H9 (cell line): ENCODE measurements at regions not wholly inside any gene's neighbourhood (a gene's known extent, or its start where the extent isn't known, plus 50 kb on each side); places are given as distances from the start of the nearest gene placed in this dataset.

Source experiments
- DNase-seq: peaks from one replicate; pipeline ENCODE4 v3.0.0-alpha.2; 2017
- H2AFZ ChIP-seq: one replicate; pipeline ENCODE4 v1.6.1; 2013; ENCODE audit warnings: mild to moderate bottlenecking, low read length, control low read depth, moderate library complexity
- H2AK5ac ChIP-seq: 2 replicates; pipeline ENCODE4 v1.6.1; 2013; ENCODE audit warnings: low read length, control low read depth, mixed read lengths; ENCODE audit not compliant: insufficient read length
- H2BK120ac ChIP-seq: one replicate; pipeline ENCODE4 v1.6.1; 2013; ENCODE audit warnings: low read depth, mild to moderate bottlenecking, low read length, control low read depth, inconsistent platforms; ENCODE audit not compliant: poor library complexity, severe bottlenecking
- H2BK12ac ChIP-seq: 2 replicates; pipeline ENCODE4 v1.6.1; 2013; ENCODE audit warnings: low read length, control low read depth, mixed read lengths, low read depth; ENCODE audit not compliant: insufficient read length
- H2BK15ac ChIP-seq: 2 replicates; pipeline ENCODE4 v1.6.1; 2013; ENCODE audit warnings: low read depth, low read length, control low read depth
- H2BK20ac ChIP-seq: one replicate; pipeline ENCODE4 v1.6.1; 2013; ENCODE audit warnings: low read depth, mild to moderate bottlenecking, low read length, control low read depth, inconsistent platforms; ENCODE audit not compliant: poor library complexity, severe bottlenecking
- H2BK5ac ChIP-seq: 2 replicates; pipeline ENCODE4 v1.6.1; 2013; ENCODE audit warnings: low read length, control low read depth, mixed read lengths; ENCODE audit not compliant: insufficient read length
- H3K14ac ChIP-seq: 2 replicates; pipeline ENCODE4 v1.6.1; 2013; ENCODE audit warnings: low read length, control low read depth; ENCODE audit not compliant: insufficient read depth
- H3K18ac ChIP-seq: 2 replicates; pipeline ENCODE4 v1.6.1; 2013; ENCODE audit warnings: low read depth, mild to moderate bottlenecking, mixed read lengths, low read length, control low read depth; ENCODE audit not compliant: insufficient read length
- H3K23ac ChIP-seq: 2 replicates; pipeline ENCODE4 v1.6.1; 2013; ENCODE audit warnings: low read length, control low read depth, mixed read lengths, low read depth; ENCODE audit not compliant: insufficient read length
- H3K23me2 ChIP-seq: 2 replicates; pipeline ENCODE4 v1.6.1; 2013; ENCODE audit warnings: low read depth, mild to moderate bottlenecking, mixed read lengths, low read length, control low read depth; ENCODE audit not compliant: insufficient read length, poor library complexity, severe bottlenecking
- H3K27ac ChIP-seq: 2 replicates; pipeline ENCODE4 v1.5.1; 2013; ENCODE audit warnings: low read length, control low read depth, mixed read lengths, low read depth; ENCODE audit not compliant: insufficient read length
- H3K27me3 ChIP-seq: 2 replicates; pipeline ENCODE4 v1.6.1; 2013; ENCODE audit warnings: low read length, control low read depth, inconsistent platforms; ENCODE audit not compliant: insufficient read depth
- H3K4ac ChIP-seq: 2 replicates; pipeline ENCODE4 v1.6.1; 2013; ENCODE audit warnings: low read depth, mild to moderate bottlenecking, control low read depth, inconsistent platforms, low read length, moderate library complexity
- H3K4me1 ChIP-seq: 2 replicates; pipeline ENCODE4 v1.6.1; 2013; ENCODE audit warnings: low read length, control low read depth, inconsistent platforms; ENCODE audit not compliant: insufficient read depth
- H3K4me2 ChIP-seq: 2 replicates; pipeline ENCODE4 v1.6.1; 2013; ENCODE audit warnings: low read length, control low read depth, mixed read lengths; ENCODE audit not compliant: insufficient read length, insufficient read depth
- H3K56ac ChIP-seq: 2 replicates; pipeline ENCODE4 v1.6.1; 2013; ENCODE audit warnings: low read depth, mild to moderate bottlenecking, mixed read lengths, low read length, control low read depth; ENCODE audit not compliant: insufficient read length
- H3K79me1 ChIP-seq: 2 replicates; pipeline ENCODE4 v1.6.1; 2013; ENCODE audit warnings: low read depth, mild to moderate bottlenecking, moderate library complexity, low read length, control low read depth, inconsistent platforms; ENCODE audit not compliant: insufficient read depth, poor library complexity, severe bottlenecking
- H3K79me2 ChIP-seq: 2 replicates; pipeline ENCODE4 v1.6.1; 2013; ENCODE audit warnings: low read length, control low read depth, inconsistent platforms; ENCODE audit not compliant: insufficient read depth
- H3K9ac ChIP-seq: 2 replicates; pipeline ENCODE4 v1.6.1; 2013; ENCODE audit warnings: low read length, control low read depth, mixed read lengths; ENCODE audit not compliant: insufficient read length; ENCODE audit errors: extremely low read depth
- H3K9me3 ChIP-seq: one replicate; pipeline ENCODE4 v1.6.1; 2013; ENCODE audit warnings: low read depth, low read length, inconsistent platforms; ENCODE audit not compliant: control insufficient read depth
- H3T11ph ChIP-seq: one replicate; pipeline ENCODE4 v1.6.1; 2013; ENCODE audit warnings: mild to moderate bottlenecking, low read length, control low read depth, inconsistent platforms
- H4K20me1 ChIP-seq: one replicate; pipeline ENCODE4 v1.6.1; 2013; ENCODE audit not compliant: control insufficient read depth, insufficient read length, insufficient read depth
- H4K5ac ChIP-seq: 2 replicates; pipeline ENCODE4 v1.6.1; 2013; ENCODE audit warnings: low read depth, mild to moderate bottlenecking, mixed read lengths, low read length, control low read depth; ENCODE audit not compliant: insufficient read length
- H4K8ac ChIP-seq: replicated peaks from 2 replicates; pipeline ENCODE4 v1.6.1; 2013; ENCODE audit warnings: low read length, control low read depth, mixed read lengths, low read depth; ENCODE audit not compliant: insufficient read length
- H4K91ac ChIP-seq: 2 replicates; pipeline ENCODE4 v1.6.1; 2013; ENCODE audit warnings: low read depth, mild to moderate bottlenecking, moderate library complexity, mixed read lengths, low read length, control low read depth; ENCODE audit not compliant: insufficient read length
- H3K27ac Mint-ChIP-seq, 3 experiments: 2 replicates in 2 of 3; 3 replicates in 1 of 3; pipeline ENCODE4 v1.8.0; 2020 to 2021; ENCODE audit warnings: mixed read lengths in 3 of 3, mild to moderate bottlenecking in 1 of 3, moderate library complexity in 1 of 3
- H3K27me3 Mint-ChIP-seq: 2 replicates; pipeline ENCODE4 v1.8.0; 2021; ENCODE audit warnings: low read depth, mild to moderate bottlenecking, moderate library complexity, mixed read lengths
- H3K36me3 Mint-ChIP-seq, 3 experiments: 2 replicates in 2 of 3; 3 replicates in 1 of 3; pipeline ENCODE4 v1.8.0; 2020 to 2021; ENCODE audit warnings: low read depth in 3 of 3, mixed read lengths in 3 of 3; ENCODE audit not compliant: insufficient read depth in 1 of 3
- H3K4me1 Mint-ChIP-seq, 2 experiments: 2 replicates each; pipeline ENCODE4 v1.8.0; 2020; ENCODE audit warnings: mixed read lengths in 2 of 2
- H3K4me3 Mint-ChIP-seq, 2 experiments: 2 replicates in 1 of 2; 3 replicates in 1 of 2; pipeline ENCODE4 v1.8.0; 2020 to 2021; ENCODE audit warnings: mild to moderate bottlenecking in 2 of 2, mixed read lengths in 2 of 2, moderate library complexity in 1 of 2
- H3K9me3 Mint-ChIP-seq, 2 experiments: 2 replicates in 1 of 2; 3 replicates in 1 of 2; pipeline ENCODE4 v1.8.0; 2020; ENCODE audit warnings: mild to moderate bottlenecking in 2 of 2, mixed read lengths in 2 of 2, moderate library complexity in 1 of 2
- WGBS: extraction: QIAGEN DNeasy Blood & Tissue Kit; methylation state at CpG from one replicate; pipeline ENCODE4 v1.1.7; 2013; ENCODE audit warnings: missing lambda C conversion rate, low lambda C conversion rate, mixed read lengths; ENCODE audit not compliant: insufficient read length; ENCODE audit errors: extremely low coverage; 5-methylcytosine and 5-hydroxymethylcytosine counted together
- TF ChIP-seq, protein P1 (sequence below): fragments of 200-600 bp; sonication (generic); conservative IDR thresholded peaks from 3 replicates; pipeline ENCODE4 v1.8.0; 2021; ENCODE audit warnings: antibody characterized with exemption, mild to moderate bottlenecking

DNA sequence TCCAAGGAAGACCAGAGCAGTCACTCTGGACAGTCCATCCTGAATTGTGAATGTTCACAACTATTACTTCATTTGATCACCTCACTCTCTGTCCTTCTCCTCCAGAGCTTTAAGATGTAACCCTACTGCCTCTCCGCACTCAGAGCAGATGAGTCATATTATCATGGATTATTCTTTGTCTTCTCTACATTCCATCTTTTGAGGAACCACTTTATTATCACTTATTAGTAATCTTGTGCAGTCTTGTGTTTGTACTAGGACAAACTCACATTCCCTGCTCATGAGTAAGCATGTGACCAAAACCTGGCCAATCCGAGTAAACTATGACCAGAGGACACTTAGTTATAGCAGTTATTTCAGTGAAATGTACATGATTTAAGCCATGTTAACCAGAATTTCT, 401.5 kb upstream of the ADGRB3 start:
- no peak for DNase-seq
- no peaks in the 10 kb centered on the region for H3K9me3 Mint-ChIP-seq
- WGBS, result no CpG with 5 or more reads among the region's 2 CpGs

More for the DNA sequence above, 401.5 kb upstream of the ADGRB3 start:
- H2AFZ ChIP-seq, result no peak overlapping the region
- H4K20me1 ChIP-seq, result no peaks in the 10 kb centered on the region
- H3K4ac ChIP-seq, result no peak overlapping the region
- H3K4me1 ChIP-seq, result peaks cover 2% of the 10 kb centered on the region
- no peak overlapping the region for H3K14ac ChIP-seq
- no peak overlapping the region for H3K4me2 ChIP-seq
- no peaks in the 10 kb centered on the region for H3K27me3 Mint-ChIP-seq
- no peak overlapping the region for H3K27ac ChIP-seq
- H2BK120ac ChIP-seq, result no peak overlapping the region
- H3K23me2 ChIP-seq, result no peaks in the 10 kb centered on the region
- H3K27ac Mint-ChIP-seq, result no peak overlapping the region
- TF ChIP-seq, protein P1, sequence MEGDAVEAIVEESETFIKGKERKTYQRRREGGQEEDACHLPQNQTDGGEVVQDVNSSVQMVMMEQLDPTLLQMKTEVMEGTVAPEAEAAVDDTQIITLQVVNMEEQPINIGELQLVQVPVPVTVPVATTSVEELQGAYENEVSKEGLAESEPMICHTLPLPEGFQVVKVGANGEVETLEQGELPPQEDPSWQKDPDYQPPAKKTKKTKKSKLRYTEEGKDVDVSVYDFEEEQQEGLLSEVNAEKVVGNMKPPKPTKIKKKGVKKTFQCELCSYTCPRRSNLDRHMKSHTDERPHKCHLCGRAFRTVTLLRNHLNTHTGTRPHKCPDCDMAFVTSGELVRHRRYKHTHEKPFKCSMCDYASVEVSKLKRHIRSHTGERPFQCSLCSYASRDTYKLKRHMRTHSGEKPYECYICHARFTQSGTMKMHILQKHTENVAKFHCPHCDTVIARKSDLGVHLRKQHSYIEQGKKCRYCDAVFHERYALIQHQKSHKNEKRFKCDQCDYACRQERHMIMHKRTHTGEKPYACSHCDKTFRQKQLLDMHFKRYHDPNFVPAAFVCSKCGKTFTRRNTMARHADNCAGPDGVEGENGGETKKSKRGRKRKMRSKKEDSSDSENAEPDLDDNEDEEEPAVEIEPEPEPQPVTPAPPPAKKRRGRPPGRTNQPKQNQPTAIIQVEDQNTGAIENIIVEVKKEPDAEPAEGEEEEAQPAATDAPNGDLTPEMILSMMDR, result no peak
- no peaks in the 10 kb centered on the region for H3K79me1 ChIP-seq
- H3K9ac ChIP-seq, result no peak overlapping the region
- no peak overlapping the region for H2BK5ac ChIP-seq
- H3K9me3 ChIP-seq, result no peaks in the 10 kb centered on the region
- H2BK20ac ChIP-seq, result no peak overlapping the region
- H3T11ph ChIP-seq, result no peak overlapping the region
- no peak overlapping the region for H4K5ac ChIP-seq
- peaks cover 7 to 13% of the 10 kb centered on the region in 2 experiments for H3K4me1 Mint-ChIP-seq
- H3K18ac ChIP-seq, result no peak overlapping the region
- no peaks in the 10 kb centered on the region for H3K27me3 ChIP-seq
- H2AK5ac ChIP-seq, result no peak overlapping the region
- H2BK15ac ChIP-seq, result no peak overlapping the region
- no peaks in the 10 kb centered on the region for H3K79me2 ChIP-seq
- no peak overlapping the region for H3K4me3 Mint-ChIP-seq
- no peak overlapping the region for H3K23ac ChIP-seq
- no peak overlapping the region for H3K56ac ChIP-seq
- H2BK12ac ChIP-seq, result no peak overlapping the region
- no peaks in the 10 kb centered on the region for H3K36me3 Mint-ChIP-seq
- no peak overlapping the region for H4K91ac ChIP-seq
- no peak overlapping the region for H4K8ac ChIP-seq
